MM.1S (cell line): ENCODE measurements at regions not wholly inside any gene's neighbourhood (a gene's known extent, or its start where the extent isn't known, plus 50 kb on each side); places are given as distances from the start of the nearest gene placed in this dataset.

Source experiments
- DNase-seq: peaks from one replicate; pipeline ENCODE4 v3.0.0-alpha.2; 2015
- H2AFZ ChIP-seq: fragments of 300-600 bp; sonication (generic); 2 replicates; pipeline ENCODE4 v1.6.0; 2016; ENCODE audit warnings: antibody characterized with exemption, low read length
- H3F3A ChIP-seq: fragments of 300-600 bp; sonication (generic); 2 replicates; pipeline ENCODE4 v1.6.1; 2016; ENCODE audit warnings: mild to moderate bottlenecking, antibody characterized with exemption, low read length, moderate library complexity, mixed read lengths; ENCODE audit not compliant: insufficient read depth
- H3K27ac ChIP-seq: fragments of 300-600 bp; sonication (generic); 2 replicates; pipeline ENCODE4 v1.5.1; 2016; ENCODE audit warnings: mild to moderate bottlenecking, low read length
- H3K27me3 ChIP-seq: fragments of 300-600 bp; sonication (generic); replicated peaks from 2 replicates; pipeline ENCODE4 v1.6.0; 2016; ENCODE audit warnings: low read length; ENCODE audit not compliant: insufficient read depth
- H3K36me3 ChIP-seq: fragments of 300-600 bp; sonication (generic); replicated peaks from 2 replicates; pipeline ENCODE4 v1.6.1; 2016; ENCODE audit warnings: mild to moderate bottlenecking, low read length, mixed read lengths; ENCODE audit not compliant: insufficient read depth
- H3K4me1 ChIP-seq: fragments of 300-600 bp; sonication (generic); 2 replicates; pipeline ENCODE4 v1.6.1; 2016; ENCODE audit warnings: low read length, mixed read lengths
- H3K4me2 ChIP-seq: fragments of 300-600 bp; sonication (generic); 2 replicates; pipeline ENCODE4 v1.6.0; 2016; ENCODE audit warnings: low read depth, low read length
- H3K4me3 ChIP-seq: fragments of 300-600 bp; sonication (generic); 2 replicates; pipeline ENCODE4 v1.5.1; 2016; ENCODE audit warnings: low read length, mixed read lengths
- H3K79me2 ChIP-seq: fragments of 300-600 bp; sonication (generic); 2 replicates; pipeline ENCODE4 v1.6.1; 2016; ENCODE audit warnings: mixed run types, low read length, mixed read lengths
- H3K9ac ChIP-seq: fragments of 300-600 bp; sonication (generic); 2 replicates; pipeline ENCODE4 v1.6.1; 2016; ENCODE audit warnings: low read length, mixed read lengths
- H3K9me2 ChIP-seq: fragments of 300-600 bp; sonication (generic); replicated peaks from 2 replicates; pipeline ENCODE4 v1.6.1; 2016; ENCODE audit warnings: mild to moderate bottlenecking, low read length, mixed read lengths; ENCODE audit not compliant: insufficient read depth
- H3K9me3 ChIP-seq: fragments of 300-600 bp; sonication (generic); replicated peaks from 2 replicates; pipeline ENCODE4 v1.6.1; 2016; ENCODE audit warnings: mild to moderate bottlenecking, low read length, mixed read lengths; ENCODE audit not compliant: insufficient read depth
- H4K20me1 ChIP-seq: fragments of 300-600 bp; sonication (generic); 2 replicates; pipeline ENCODE4 v1.6.1; 2016; ENCODE audit warnings: mild to moderate bottlenecking, low read length, moderate library complexity, mixed read lengths; ENCODE audit not compliant: insufficient read depth
- EZH2 ChIP-seq: fragments of 300-600 bp; sonication (generic); optimal IDR thresholded peaks from 2 replicates; pipeline ENCODE3; 2017; ENCODE audit warnings: low read depth, mild to moderate bottlenecking, antibody characterized with exemption, low read length, mixed read lengths
- EZH2phosphoT487 ChIP-seq: fragments of 300-600 bp; sonication (generic); IDR thresholded peaks from 2 replicates; pipeline ENCODE4 v1.6.1; 2018; ENCODE audit warnings: antibody characterized with exemption, low read length
- TF ChIP-seq, protein P1 (sequence below): fragments of 300-600 bp; sonication (generic); IDR thresholded peaks from 2 replicates; pipeline ENCODE4 v1.5.1; 2016; ENCODE audit warnings: antibody characterized with exemption, low read length, mixed read lengths

DNA sequence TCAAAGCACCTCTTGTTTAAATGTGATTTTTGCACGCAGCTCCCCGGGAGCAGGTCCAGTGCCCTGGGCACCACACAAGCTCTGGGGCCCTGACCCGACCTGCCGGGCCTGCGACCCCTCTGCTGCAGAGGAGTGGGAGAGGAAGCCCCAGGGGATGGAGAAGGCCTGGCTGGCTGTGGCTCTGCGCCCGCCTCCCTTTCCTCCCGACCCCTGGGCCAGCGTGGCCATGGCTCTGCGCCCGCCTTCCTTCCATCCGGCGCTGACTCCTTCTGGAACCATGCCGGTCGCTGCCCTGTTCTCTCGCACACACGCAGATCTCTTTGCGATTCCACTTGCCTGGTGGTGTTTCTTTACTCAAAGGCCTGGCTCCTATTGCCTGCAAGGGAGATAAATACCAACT, 166.5 kb upstream of the SALL3 start:
- Histone ChIP-seq H3F3A (no peaks in the 10 kb centered on the region), H3K36me3 (no peaks in the 10 kb centered on the region), H3K4me2 (no peak overlapping the region), H3K4me3 (no peak overlapping the region), H3K27me3 (no peaks in the 10 kb centered on the region), H3K79me2 (no peaks in the 10 kb centered on the region), H3K27ac (no peak overlapping the region), H4K20me1 (no peaks in the 10 kb centered on the region), H3K9me2 (no peaks in the 10 kb centered on the region), H3K9ac (no peak overlapping the region), H2AFZ (no peak overlapping the region), H3K9me3 (no peaks in the 10 kb centered on the region), H3K4me1 (no peaks in the 10 kb centered on the region)
- DNase-seq = no peak
- TF ChIP-seq, protein P1, sequence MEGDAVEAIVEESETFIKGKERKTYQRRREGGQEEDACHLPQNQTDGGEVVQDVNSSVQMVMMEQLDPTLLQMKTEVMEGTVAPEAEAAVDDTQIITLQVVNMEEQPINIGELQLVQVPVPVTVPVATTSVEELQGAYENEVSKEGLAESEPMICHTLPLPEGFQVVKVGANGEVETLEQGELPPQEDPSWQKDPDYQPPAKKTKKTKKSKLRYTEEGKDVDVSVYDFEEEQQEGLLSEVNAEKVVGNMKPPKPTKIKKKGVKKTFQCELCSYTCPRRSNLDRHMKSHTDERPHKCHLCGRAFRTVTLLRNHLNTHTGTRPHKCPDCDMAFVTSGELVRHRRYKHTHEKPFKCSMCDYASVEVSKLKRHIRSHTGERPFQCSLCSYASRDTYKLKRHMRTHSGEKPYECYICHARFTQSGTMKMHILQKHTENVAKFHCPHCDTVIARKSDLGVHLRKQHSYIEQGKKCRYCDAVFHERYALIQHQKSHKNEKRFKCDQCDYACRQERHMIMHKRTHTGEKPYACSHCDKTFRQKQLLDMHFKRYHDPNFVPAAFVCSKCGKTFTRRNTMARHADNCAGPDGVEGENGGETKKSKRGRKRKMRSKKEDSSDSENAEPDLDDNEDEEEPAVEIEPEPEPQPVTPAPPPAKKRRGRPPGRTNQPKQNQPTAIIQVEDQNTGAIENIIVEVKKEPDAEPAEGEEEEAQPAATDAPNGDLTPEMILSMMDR = no peak
- TF ChIP-seq EZH2 (no peak), EZH2phosphoT487 (no peak)

DNA sequence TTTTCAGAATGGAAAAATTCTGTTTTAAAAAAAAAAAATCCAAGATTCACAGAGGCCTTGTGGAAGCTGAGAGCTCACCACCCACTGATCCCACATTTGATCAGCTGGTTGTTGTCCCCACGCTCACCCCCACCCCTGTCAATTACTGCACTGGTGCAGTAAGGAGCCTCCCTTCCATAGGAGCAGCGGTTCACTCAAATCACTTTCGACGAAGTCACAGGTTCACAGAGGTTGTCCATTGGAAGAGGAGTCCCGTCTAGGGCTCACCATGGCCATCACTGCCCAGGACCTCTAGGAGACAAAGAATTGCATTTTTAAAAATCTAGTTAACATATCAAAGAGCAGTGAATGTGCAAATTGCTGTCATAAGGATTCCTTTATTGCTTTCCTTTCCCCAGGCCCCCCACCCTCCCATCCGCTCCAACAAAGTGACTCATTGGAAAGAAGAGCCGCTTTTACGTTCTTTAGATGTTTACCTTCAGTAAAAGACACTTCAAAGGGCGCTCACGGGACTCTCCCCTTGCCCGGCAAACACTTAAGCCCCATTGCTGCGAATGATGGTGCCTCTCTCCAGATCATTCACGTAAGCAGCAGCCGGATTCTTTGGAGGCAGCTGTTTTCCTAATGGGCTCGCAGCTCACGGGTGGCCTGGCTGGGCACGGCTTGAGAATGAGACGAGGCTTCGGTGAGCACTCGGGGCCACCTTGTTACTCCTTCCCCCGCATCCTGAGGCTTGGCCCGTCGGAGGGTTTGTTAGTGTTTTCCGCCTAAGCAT, 165.5 kb upstream of the SALL3 start:
- Histone ChIP-seq H4K20me1 (no peaks in the 10 kb centered on the region), H3K4me3 (no peak overlapping the region), H3K27ac (no peak overlapping the region), H3K36me3 (no peaks in the 10 kb centered on the region), H3K27me3 (no peaks in the 10 kb centered on the region), H3K9ac (no peak overlapping the region), H3K4me2 (no peak overlapping the region), H2AFZ (no peak overlapping the region), H3K4me1 (no peaks in the 10 kb centered on the region), H3K79me2 (no peaks in the 10 kb centered on the region), H3K9me3 (no peaks in the 10 kb centered on the region), H3K9me2 (no peaks in the 10 kb centered on the region), H3F3A (no peaks in the 10 kb centered on the region)
- no peak for DNase-seq
- TF ChIP-seq EZH2phosphoT487 (no peak), EZH2 (no peak)
- TF ChIP-seq, protein P1 = no peak

DNA sequence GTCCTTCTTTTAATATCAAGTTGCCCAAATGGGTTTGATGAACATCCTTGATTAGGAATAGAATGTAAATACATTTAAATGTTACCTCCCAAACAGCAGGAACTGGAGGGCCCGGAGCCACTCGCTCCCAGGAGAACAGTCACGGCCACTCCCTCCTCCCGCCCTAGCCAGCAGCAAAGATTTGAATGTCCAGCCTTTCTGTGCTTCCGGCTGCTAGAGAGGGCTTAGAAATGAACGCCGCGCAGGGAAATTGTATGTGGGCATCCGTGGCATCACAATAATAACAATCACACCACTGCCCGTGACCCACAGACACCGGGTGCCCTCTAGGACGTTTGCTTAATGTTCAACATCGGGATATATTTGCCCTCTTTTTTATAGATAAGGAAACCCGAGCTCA, 164.9 kb upstream of the SALL3 start:
- Histone ChIP-seq H3K36me3 (no peaks in the 10 kb centered on the region), H4K20me1 (no peaks in the 10 kb centered on the region), H3K9me3 (no peaks in the 10 kb centered on the region), H3K4me2 (no peak overlapping the region), H3K9me2 (no peaks in the 10 kb centered on the region), H3K27me3 (no peaks in the 10 kb centered on the region), H3F3A (no peaks in the 10 kb centered on the region), H3K79me2 (no peaks in the 10 kb centered on the region), H3K4me1 (no peaks in the 10 kb centered on the region), H3K27ac (no peak overlapping the region), H3K4me3 (no peak overlapping the region), H2AFZ (no peak overlapping the region), H3K9ac (no peak overlapping the region)
- no peak for DNase-seq
- TF ChIP-seq, protein P1 = no peak
- TF ChIP-seq EZH2phosphoT487 (no peak), EZH2 (no peak)
